AG04450 (cell line): ENCODE measurements at regions not wholly inside any gene's neighbourhood (a gene's known extent, or its start where the extent isn't known, plus 50 kb on each side); places are given as distances from the start of the nearest gene placed in this dataset.

Source experiments
- CTCF ChIA-PET: fragments of 300-600, 350-600 bp; formaldehyde crosslinking; extraction: SDS; loops from one replicate; lab custom pipeline; 2022; ENCODE audit warnings: antibody characterized with exemption, inconsistent platforms; lab: Charles Lee
- POLR2A ChIA-PET: fragments of 350-600 bp; formaldehyde crosslinking; extraction: SDS; loops from one replicate; lab custom pipeline; 2021; ENCODE audit warnings: antibody characterized with exemption, inconsistent platforms; lab: Yijun Ruan, JAX
- DNase-seq: peaks from one replicate; pipeline ENCODE4 v3.0.0-alpha.2; 2011; ENCODE audit warnings: low read depth, low spot score
- H3K27ac ChIP-seq: one replicate; pipeline ENCODE4 v1.5.1; 2012; ENCODE audit warnings: low read depth, low read length, control low read depth
- H3K27me3 ChIP-seq: one replicate; pipeline ENCODE4 v1.6.0; 2012; ENCODE audit warnings: low read length; ENCODE audit not compliant: control insufficient read depth, insufficient read depth
- H3K4me3 ChIP-seq: 2 replicates; pipeline ENCODE4 v1.5.1; 2011; ENCODE audit warnings: mild to moderate bottlenecking, low read depth, low read length, control low read depth
- H3K9me3 ChIP-seq: 2 replicates; pipeline ENCODE4 v1.5.1; 2012; ENCODE audit warnings: low read length; ENCODE audit not compliant: control insufficient read depth, insufficient read depth
- TF ChIP-seq, protein P1 (sequence below): IDR thresholded peaks from 2 replicates; pipeline ENCODE4 v1.5.1; 2011; ENCODE audit warnings: low read depth, low read length, control low read depth, inconsistent platforms

- DNase-seq = no peak
- TF ChIP-seq, protein P1, sequence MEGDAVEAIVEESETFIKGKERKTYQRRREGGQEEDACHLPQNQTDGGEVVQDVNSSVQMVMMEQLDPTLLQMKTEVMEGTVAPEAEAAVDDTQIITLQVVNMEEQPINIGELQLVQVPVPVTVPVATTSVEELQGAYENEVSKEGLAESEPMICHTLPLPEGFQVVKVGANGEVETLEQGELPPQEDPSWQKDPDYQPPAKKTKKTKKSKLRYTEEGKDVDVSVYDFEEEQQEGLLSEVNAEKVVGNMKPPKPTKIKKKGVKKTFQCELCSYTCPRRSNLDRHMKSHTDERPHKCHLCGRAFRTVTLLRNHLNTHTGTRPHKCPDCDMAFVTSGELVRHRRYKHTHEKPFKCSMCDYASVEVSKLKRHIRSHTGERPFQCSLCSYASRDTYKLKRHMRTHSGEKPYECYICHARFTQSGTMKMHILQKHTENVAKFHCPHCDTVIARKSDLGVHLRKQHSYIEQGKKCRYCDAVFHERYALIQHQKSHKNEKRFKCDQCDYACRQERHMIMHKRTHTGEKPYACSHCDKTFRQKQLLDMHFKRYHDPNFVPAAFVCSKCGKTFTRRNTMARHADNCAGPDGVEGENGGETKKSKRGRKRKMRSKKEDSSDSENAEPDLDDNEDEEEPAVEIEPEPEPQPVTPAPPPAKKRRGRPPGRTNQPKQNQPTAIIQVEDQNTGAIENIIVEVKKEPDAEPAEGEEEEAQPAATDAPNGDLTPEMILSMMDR = no peak
- Histone ChIP-seq H3K27ac (no peak overlapping the region), H3K27me3 (no peaks in the 10 kb centered on the region), H3K4me3 (no peak overlapping the region), H3K9me3 (no peaks in the 10 kb centered on the region; the same call in 1 of the 2 replicates)
- CTCF ChIA-PET = interaction anchor here (0.6 to 2.0 kb wide), 6 partner anchors 15 to 343 kb away, joined by 3 to 8 read pairs (median 3); no protein-coding TSS in a partner anchor
- POLR2A ChIA-PET = no interaction called here
Measured at GRCh38 chr3:159800434-159801155, 188.0 kb upstream of the IL12A start.

- DNase-seq = no peak
- no peaks in the 10 kb centered on the region for H3K27me3 ChIP-seq
- ChIA-PET CTCF (interaction anchor here (0.6 to 5.8 kb wide), 8 partner anchors 13 to 608 kb away, joined by 3 to 57 read pairs (median 24); no protein-coding TSS in a partner anchor), POLR2A (interaction anchor here (2.4 kb wide), 1 partner anchor 40 kb away, joined by 9 read pairs; no protein-coding TSS in a partner anchor)
- H3K9me3 ChIP-seq = no peaks in the 10 kb centered on the region
- H3K4me3 ChIP-seq = no peak overlapping the region
- H3K27ac ChIP-seq = no peak overlapping the region
- TF ChIP-seq, protein P1 = no peak
Measured at GRCh38 chr3:159802864-159803263, 185.8 kb upstream of the IL12A start.

DNA sequence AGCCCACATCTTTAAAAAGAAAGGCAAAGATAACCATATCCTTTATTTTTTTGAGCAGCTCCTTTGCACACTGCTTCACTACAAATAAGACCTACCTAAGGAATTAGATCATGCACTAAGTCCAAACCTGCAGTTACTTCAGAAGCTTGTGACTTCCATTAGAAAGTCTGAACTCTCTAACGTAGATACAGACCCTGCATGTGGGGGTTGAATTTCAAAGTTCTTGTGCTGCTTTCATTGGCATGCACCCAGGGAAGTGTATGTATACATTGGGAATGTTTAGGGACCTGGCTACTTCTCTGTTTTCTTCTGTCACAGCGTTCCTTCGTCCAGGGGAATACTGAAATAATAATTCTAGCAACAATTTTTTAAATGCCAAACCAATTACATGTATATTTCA is 185.2 kb upstream of the IL12A start:
- Histone ChIP-seq H3K27me3 (no peaks in the 10 kb centered on the region), H3K9me3 (no peaks in the 10 kb centered on the region), H3K4me3 (no peak overlapping the region), H3K27ac (no peak overlapping the region)
- TF ChIP-seq, protein P1 = no peak
- DNase-seq = no peak
- CTCF ChIA-PET = interaction anchor here (0.6 to 6.8 kb wide), 14 partner anchors 13 to 608 kb away, joined by 3 to 65 read pairs (median 26); no protein-coding TSS in a partner anchor
- POLR2A ChIA-PET = interaction anchor here (2.4 kb wide), 1 partner anchor 40 kb away, joined by 9 read pairs; no protein-coding TSS in a partner anchor

DNA sequence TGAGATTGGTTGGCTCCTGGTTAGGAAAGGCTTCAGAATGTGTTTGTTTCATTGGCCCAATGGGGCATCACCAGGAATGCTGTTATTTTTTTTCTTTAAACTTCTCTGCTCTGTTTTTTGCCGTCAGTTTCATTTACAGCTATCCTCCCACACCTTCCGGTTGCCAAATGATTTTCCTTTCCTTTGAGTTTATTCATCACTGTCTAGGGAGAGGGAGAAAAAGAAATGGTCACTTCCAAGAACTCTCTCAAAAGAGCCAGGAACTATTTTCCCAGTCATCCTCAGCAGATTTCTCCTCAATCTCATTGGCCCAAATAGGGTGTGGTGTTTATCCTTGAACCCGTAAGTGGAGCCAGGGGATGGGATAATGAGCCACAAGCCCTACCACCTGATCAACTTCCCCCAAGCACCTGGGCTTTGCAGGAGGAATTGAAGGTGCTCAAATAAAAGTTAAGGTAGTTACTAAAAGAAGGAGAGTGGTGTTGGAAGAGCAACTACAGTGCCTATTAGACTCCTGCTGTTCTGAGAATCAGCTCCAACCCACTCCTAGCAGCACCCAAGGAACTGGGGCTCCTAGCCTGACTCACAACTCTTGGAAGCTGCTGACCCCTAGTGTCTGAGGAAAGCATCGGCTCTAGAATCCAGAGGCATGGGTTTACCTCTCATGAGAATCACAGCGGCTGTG is 183.8 kb upstream of the IL12A start:
- Histone ChIP-seq H3K9me3 (no peaks in the 10 kb centered on the region), H3K4me3 (no peak overlapping the region), H3K27me3 (no peaks in the 10 kb centered on the region), H3K27ac (no peak overlapping the region)
- CTCF ChIA-PET = interaction anchor here (0.5 to 6.8 kb wide), 60 partner anchors 9 to 1123 kb away, joined by 3 to 65 read pairs (median 4); no protein-coding TSS in a partner anchor
- POLR2A ChIA-PET = interaction anchor here (1.0 to 1.1 kb wide), 2 partner anchors 29 to 187 kb away, joined by 3 to 4 read pairs; no protein-coding TSS in a partner anchor
- peak; percentile 74 for DNase-seq
- TF ChIP-seq, protein P1 = peak; percentile 99
